HCT116 (cell line): ENCODE measurements at regions not wholly inside any gene's neighbourhood (a gene's known extent, or its start where the extent isn't known, plus 50 kb on each side); places are given as distances from the start of the nearest gene placed in this dataset.

ENCODE experiments used
- ATAC-seq: fragments of 200-7000 bp; cut with Tn5 transposase; 2 replicates; pipeline ENCODE4 v1.9.1; 2020; ENCODE audit warnings: mild to moderate bottlenecking, moderate library complexity
- BruUV-seq: library from RNA; stranded (reverse); fragments of 400-500 nt; replicated peaks from 2 replicates; lab custom pipeline; 2021; lab: Mats Ljungman, UMichigan
- CTCF ChIA-PET: fragments of 300-600 bp; sonication (Branson Sonifier 250); formaldehyde crosslinking; loops from one replicate; lab custom pipeline; 2021; ENCODE audit warnings: antibody characterized with exemption; lab: Charles Lee
- POLR2A ChIA-PET: fragments of 300-600, 350-600 bp; sonication (Branson Sonifier 250); formaldehyde crosslinking; loops from one replicate; lab custom pipeline; 2021; ENCODE audit warnings: antibody characterized with exemption; lab: Charles Lee
- RAD21 ChIA-PET, 2 experiments: fragments of 300-600 bp; sonication (Branson Sonifier 250); formaldehyde crosslinking; loops; one replicate each; lab custom pipeline; 2023; ENCODE audit warnings: low total read pairs in 2 of 2; ENCODE audit not compliant: uncharacterized antibody in 2 of 2, unreplicated experiment in 2 of 2, low non-redundant PET in 1 of 2; lab: Charles Lee
- DNase-seq: peaks from one replicate; pipeline ENCODE4 v3.0.0-alpha.2; 2010; ENCODE audit warnings: low read depth, low spot score
- H2AFZ ChIP-seq: fragments of 200-600 bp; shearing (Covaris generic), sonication (generic); 2 replicates; pipeline ENCODE4 v1.6.1; 2017; ENCODE audit warnings: low read depth, mixed run types, mixed read lengths, antibody characterized with exemption, low read length; ENCODE audit not compliant: poor library complexity, severe bottlenecking
- H3K27ac ChIP-seq: 2 replicates; pipeline ENCODE4 v1.5.1; 2012; ENCODE audit warnings: low read depth, low read length
- H3K27me3 ChIP-seq: fragments of 200-600 bp; sonication (generic); 2 replicates; pipeline ENCODE4 v1.6.1; 2016; ENCODE audit warnings: mixed run types, low read length, mixed read lengths; ENCODE audit not compliant: insufficient read depth
- H3K36me3 ChIP-seq, 2 experiments: fragments of 200-500 bp in 1 of 2; fragments of 200-600 bp in 1 of 2; sonication (Bioruptor generic) in 1 of 2; sonication (generic) in 1 of 2; 2 replicates each; pipeline versions ENCODE4 v1.5.1 to v1.6.1; 2014 to 2016; ENCODE audit warnings: low read length in 2 of 2, inconsistent platforms in 1 of 2, mixed read lengths in 1 of 2, mixed run types in 1 of 2; ENCODE audit not compliant: insufficient read depth in 2 of 2, control insufficient read depth in 1 of 2
- H3K4me1 ChIP-seq, 2 experiments: fragments of 200-600 bp in 1 of 2; sonication (generic) in 1 of 2; 2 replicates each; pipeline versions ENCODE4 v1.5.1 to v1.6.1; 2012 to 2017; ENCODE audit warnings: low read length in 2 of 2, inconsistent platforms in 1 of 2, mild to moderate bottlenecking in 1 of 2, mixed read lengths in 1 of 2, mixed run types in 1 of 2, moderate library complexity in 1 of 2; ENCODE audit not compliant: insufficient read depth in 2 of 2, control insufficient read depth in 1 of 2
- H3K4me2 ChIP-seq: fragments of 200-600 bp; sonication (generic); 2 replicates; pipeline ENCODE4 v1.6.1; 2017; ENCODE audit warnings: mixed run types, low read length, mixed read lengths
- H3K4me3 ChIP-seq, 2 experiments: fragments of 200-600 bp in 1 of 2; sonication (generic) in 1 of 2; replicated peaks in 1 of 2; 2 replicates each; pipeline ENCODE4 v1.5.1; 2011 to 2016; ENCODE audit warnings: low read length in 2 of 2, control low read depth in 1 of 2, low read depth in 1 of 2, mild to moderate bottlenecking in 1 of 2, mixed read lengths in 1 of 2, mixed run types in 1 of 2
- H3K79me2 ChIP-seq: fragments of 200-600 bp; sonication (generic); 2 replicates; pipeline ENCODE4 v1.6.1; 2017; ENCODE audit warnings: mild to moderate bottlenecking, mixed run types, low read length, moderate library complexity, mixed read lengths; ENCODE audit not compliant: insufficient read depth
- H3K9ac ChIP-seq: fragments of 200-600 bp; sonication (generic); 2 replicates; pipeline ENCODE4 v1.6.1; 2016; ENCODE audit warnings: low read length, mixed read lengths
- H3K9me2 ChIP-seq: fragments of 200-600 bp; sonication (generic), shearing (Covaris generic); 2 replicates; pipeline ENCODE4 v1.6.1; 2017; ENCODE audit warnings: mixed run types, mild to moderate bottlenecking, moderate library complexity; ENCODE audit not compliant: insufficient read depth
- H3K9me3 ChIP-seq, 2 experiments: fragments of 200-500 bp in 1 of 2; fragments of 200-600 bp in 1 of 2; sonication (Bioruptor generic) in 1 of 2; sonication (generic) in 1 of 2; 2 replicates each; pipeline ENCODE4 v1.6.1; 2014 to 2017; ENCODE audit warnings: low read length in 2 of 2, mixed read lengths in 2 of 2, inconsistent platforms in 1 of 2, low read depth in 1 of 2, mild to moderate bottlenecking in 1 of 2, mixed run types in 1 of 2, moderate library complexity in 1 of 2; ENCODE audit not compliant: control insufficient read depth in 1 of 2, insufficient read depth in 1 of 2
- H4K20me1 ChIP-seq: fragments of 200-600 bp; sonication (generic), shearing (Covaris generic); 2 replicates; pipeline ENCODE4 v1.6.1; 2017; ENCODE audit warnings: mixed run types, mild to moderate bottlenecking, moderate library complexity; ENCODE audit not compliant: insufficient read depth
- CBX3 ChIP-seq: IDR thresholded peaks from 2 replicates; pipeline ENCODE4 v1.6.1; 2012; ENCODE audit warnings: low read depth
- CEBPB ChIP-seq: IDR thresholded peaks from 2 replicates; pipeline ENCODE4 v1.6.1; 2012; ENCODE audit warnings: low read depth
- EGR1 ChIP-seq: IDR thresholded peaks from 2 replicates; pipeline ENCODE4 v1.6.1; 2012; ENCODE audit warnings: low read depth
- ELF1 ChIP-seq: IDR thresholded peaks from 2 replicates; pipeline ENCODE4 v1.6.1; 2012; ENCODE audit warnings: low read depth, borderline replicate concordance
- EZH2 ChIP-seq: fragments of 200-600 bp; sonication (generic); IDR thresholded peaks from 2 replicates; pipeline ENCODE4 v1.6.1; 2017; ENCODE audit warnings: antibody characterized with exemption, mixed run types
- EZH2phosphoT487 ChIP-seq: fragments of 200-600 bp; IDR thresholded peaks from 2 replicates; pipeline ENCODE4 v1.6.1; 2018; ENCODE audit warnings: antibody characterized with exemption, borderline replicate concordance
- FOSL1 ChIP-seq: IDR thresholded peaks from 2 replicates; pipeline ENCODE4 v1.6.1; 2012; ENCODE audit warnings: low read depth
- JUND ChIP-seq: IDR thresholded peaks from 2 replicates; pipeline ENCODE4 v1.6.1; 2012
- POLR2A ChIP-seq: IDR thresholded peaks from 2 replicates; pipeline ENCODE4 v1.7.0; 2011; ENCODE audit warnings: borderline replicate concordance; ENCODE audit not compliant: insufficient read depth, insufficient read length; ENCODE audit errors: extremely low read depth
- POLR2AphosphoS5 ChIP-seq: IDR thresholded peaks from 2 replicates; pipeline ENCODE4 v1.6.1; 2011; ENCODE audit warnings: mild to moderate bottlenecking, low read depth, low read length, moderate library complexity
- RAD21 ChIP-seq: IDR thresholded peaks from 2 replicates; pipeline ENCODE4 v1.6.1; 2012; ENCODE audit warnings: low read depth, mild to moderate bottlenecking
- SP1 ChIP-seq: IDR thresholded peaks from 2 replicates; pipeline ENCODE4 v1.6.1; 2012; ENCODE audit warnings: low read depth
- SRF ChIP-seq: IDR thresholded peaks from 2 replicates; pipeline ENCODE4 v1.6.1; 2012; ENCODE audit warnings: low read depth
- ZFX ChIP-seq: fragments of 450-650 bp; IDR thresholded peaks from 2 replicates; pipeline ENCODE4 v1.6.1; 2017
- intact Hi-C: fragments of 100-400 bp; cut with micrococcal nuclease; formaldehyde crosslinking; loops from 2 replicates; pipeline ENCODE4 v1.10.0; 2022
- TF ChIP-seq, protein P1 (sequence below): IDR thresholded peaks from 2 replicates; pipeline ENCODE4 v1.6.1; 2012
- TF ChIP-seq, protein P2 (sequence below): IDR thresholded peaks from 2 replicates; pipeline ENCODE4 v1.6.1; 2012; ENCODE audit warnings: low read depth

DNA sequence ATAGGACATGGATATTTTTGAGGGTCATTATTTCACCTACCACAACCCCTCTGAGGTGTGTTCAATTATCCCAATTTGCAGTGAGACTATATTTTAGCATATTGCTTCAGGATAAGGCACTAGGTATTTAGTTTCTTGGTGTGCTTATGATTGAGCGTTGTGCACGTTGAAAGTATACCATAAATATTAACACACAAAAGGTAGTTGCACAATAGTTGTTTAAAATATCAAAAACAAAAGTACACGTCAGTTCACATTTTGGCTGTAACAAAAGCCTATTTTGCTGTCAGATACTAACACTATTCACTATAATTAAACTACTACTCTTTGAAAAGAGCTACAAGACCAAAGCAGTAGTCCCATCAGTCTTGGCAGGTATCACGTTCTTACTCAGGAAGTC lies 367.5 kb downstream of the DSC3 start:
- POLR2A ChIA-PET = no interaction called here
- Histone ChIP-seq H3K9ac (no peak overlapping the region), H3K9me2 (no peaks in the 10 kb centered on the region), H4K20me1 (no peaks in the 10 kb centered on the region), H3K9me3 (no peaks in the 10 kb centered on the region), H3K79me2 (no peaks in the 10 kb centered on the region), H3K36me3 (no peaks in the 10 kb centered on the region; a peak in 1 of 4 replicates), H3K27me3 (no peaks in the 10 kb centered on the region), H3K4me3 (no peak overlapping the region), H3K4me1 (no peaks in the 10 kb centered on the region), H3K4me2 (no peak overlapping the region), H3K27ac (no peak overlapping the region), H2AFZ (no peak overlapping the region)
- no peak for ATAC-seq
- BruUV-seq = no TSS peak
- RAD21 ChIA-PET = no interaction called here
- CTCF ChIA-PET = no interaction called here
- no peak for DNase-seq
- intact Hi-C loops = no loop called here
- no peak for TF ChIP-seq EGR1
- TF ChIP-seq CBX3 = no peak
- TF ChIP-seq EZH2 = no peak
- TF ChIP-seq FOSL1 = no peak
- no peak for TF ChIP-seq JUND
- TF ChIP-seq ZFX = no peak
- no peak for TF ChIP-seq POLR2AphosphoS5
- TF ChIP-seq RAD21 = no peak
- TF ChIP-seq SP1 = no peak
- no peak for TF ChIP-seq POLR2A
- TF ChIP-seq EZH2phosphoT487 = no peak
- TF ChIP-seq, protein P1, sequence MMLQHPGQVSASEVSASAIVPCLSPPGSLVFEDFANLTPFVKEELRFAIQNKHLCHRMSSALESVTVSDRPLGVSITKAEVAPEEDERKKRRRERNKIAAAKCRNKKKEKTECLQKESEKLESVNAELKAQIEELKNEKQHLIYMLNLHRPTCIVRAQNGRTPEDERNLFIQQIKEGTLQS = no peak
- no peak for TF ChIP-seq SRF
- no peak for TF ChIP-seq ELF1
- TF ChIP-seq, protein P2, sequence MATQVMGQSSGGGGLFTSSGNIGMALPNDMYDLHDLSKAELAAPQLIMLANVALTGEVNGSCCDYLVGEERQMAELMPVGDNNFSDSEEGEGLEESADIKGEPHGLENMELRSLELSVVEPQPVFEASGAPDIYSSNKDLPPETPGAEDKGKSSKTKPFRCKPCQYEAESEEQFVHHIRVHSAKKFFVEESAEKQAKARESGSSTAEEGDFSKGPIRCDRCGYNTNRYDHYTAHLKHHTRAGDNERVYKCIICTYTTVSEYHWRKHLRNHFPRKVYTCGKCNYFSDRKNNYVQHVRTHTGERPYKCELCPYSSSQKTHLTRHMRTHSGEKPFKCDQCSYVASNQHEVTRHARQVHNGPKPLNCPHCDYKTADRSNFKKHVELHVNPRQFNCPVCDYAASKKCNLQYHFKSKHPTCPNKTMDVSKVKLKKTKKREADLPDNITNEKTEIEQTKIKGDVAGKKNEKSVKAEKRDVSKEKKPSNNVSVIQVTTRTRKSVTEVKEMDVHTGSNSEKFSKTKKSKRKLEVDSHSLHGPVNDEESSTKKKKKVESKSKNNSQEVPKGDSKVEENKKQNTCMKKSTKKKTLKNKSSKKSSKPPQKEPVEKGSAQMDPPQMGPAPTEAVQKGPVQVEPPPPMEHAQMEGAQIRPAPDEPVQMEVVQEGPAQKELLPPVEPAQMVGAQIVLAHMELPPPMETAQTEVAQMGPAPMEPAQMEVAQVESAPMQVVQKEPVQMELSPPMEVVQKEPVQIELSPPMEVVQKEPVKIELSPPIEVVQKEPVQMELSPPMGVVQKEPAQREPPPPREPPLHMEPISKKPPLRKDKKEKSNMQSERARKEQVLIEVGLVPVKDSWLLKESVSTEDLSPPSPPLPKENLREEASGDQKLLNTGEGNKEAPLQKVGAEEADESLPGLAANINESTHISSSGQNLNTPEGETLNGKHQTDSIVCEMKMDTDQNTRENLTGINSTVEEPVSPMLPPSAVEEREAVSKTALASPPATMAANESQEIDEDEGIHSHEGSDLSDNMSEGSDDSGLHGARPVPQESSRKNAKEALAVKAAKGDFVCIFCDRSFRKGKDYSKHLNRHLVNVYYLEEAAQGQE = no peak
- no peak for TF ChIP-seq CEBPB
